ELR (cell line): ENCODE measurements at regions not wholly inside any gene's neighbourhood (a gene's known extent, or its start where the extent isn't known, plus 50 kb on each side); places are given as distances from the start of the nearest gene placed in this dataset.
"Not testable (repeated sequence)": the region's sequence is repeated elsewhere in the genome, so short reads cannot be mapped to it uniquely, and the experiment has no call there.

ENCODE experiments used
- DNase-seq: peaks from one replicate; pipeline ENCODE4 v3.0.0-alpha.2; 2015; ENCODE audit warnings: low read depth

DNA sequence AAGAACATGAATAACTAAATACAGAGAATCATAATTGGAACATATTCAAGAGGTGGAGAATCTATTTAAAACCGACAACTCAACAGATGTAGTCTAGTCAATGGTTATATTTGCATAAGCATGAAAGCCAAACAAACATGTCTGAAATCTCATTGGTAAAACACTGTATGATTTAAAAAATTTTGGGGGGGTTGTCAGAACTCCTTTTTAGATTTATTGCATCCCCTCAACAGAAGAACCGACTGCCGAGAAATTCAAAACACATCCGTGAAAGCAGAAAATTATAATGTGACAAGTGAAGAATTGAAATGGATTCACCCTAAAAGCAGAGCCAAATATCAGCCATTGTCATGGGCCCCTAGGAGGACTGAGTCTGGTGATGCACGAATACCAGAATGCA is 633.4 kb upstream of the KCNMB2 start:
- DNase-seq = no peak

DNA sequence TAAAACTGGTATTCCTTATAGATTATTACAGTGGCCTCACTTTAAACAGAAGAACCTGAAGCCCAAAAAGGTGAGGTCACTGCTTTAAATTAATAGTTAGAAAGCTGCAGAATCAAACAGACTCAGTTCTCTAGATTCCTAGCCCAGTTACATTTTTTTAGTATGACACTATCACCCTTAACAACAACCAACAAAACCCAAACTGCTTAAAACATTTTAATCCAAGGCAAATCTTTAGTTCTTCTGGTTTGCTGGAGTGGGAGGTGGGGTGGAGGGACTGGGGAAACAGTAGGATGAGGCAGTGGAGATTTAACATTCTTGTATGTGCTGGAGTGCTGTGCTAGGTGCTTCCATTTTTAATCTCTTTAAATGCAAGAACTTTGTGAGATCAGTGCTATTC is 631.6 kb upstream of the KCNMB2 start:
- DNase-seq = peak; percentile 14

- peak; percentile 36 for DNase-seq
These were observed 630.8 kb upstream of the KCNMB2 start for GRCh38 chr3:177905173-177906125.

GRCh38 chr3:177906126-177906511 is 630.1 kb upstream of the KCNMB2 start:
- peak; percentile 78 for DNase-seq

DNA sequence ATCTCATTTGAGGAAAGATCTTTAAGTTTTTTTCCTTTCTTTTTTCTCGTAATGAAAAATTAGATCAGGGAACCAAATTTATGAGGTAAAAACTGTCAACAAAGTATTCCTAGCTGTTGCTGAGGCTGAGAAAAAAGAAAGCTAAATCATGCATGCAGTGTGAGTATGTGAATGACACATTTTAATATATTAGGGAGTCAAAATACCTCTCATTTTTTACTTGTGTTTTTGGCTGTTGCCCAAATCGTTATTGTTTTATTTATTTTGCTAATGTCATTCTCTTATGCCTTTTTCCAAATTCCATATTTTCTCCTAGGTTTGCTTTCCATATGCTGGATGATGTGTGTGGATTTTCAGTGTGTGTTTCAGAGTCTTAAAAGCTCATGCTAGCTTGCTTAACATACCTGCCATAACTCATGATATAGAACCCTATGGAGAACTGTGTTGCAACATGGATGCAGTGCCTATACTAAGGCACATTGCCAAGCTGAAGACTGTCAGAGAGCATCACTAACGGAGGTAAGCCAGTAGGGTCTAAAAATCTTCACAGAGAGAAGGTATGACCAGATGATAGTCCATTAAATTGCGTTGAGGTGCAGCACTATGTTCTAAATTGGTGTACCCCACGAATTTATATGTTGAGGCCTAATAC is 629.5 kb upstream of the KCNMB2 start:
- DNase-seq = no peak

- not testable (repeated sequence) for DNase-seq
These were observed 626.7 kb upstream of the KCNMB2 start for GRCh38 chr3:177909530-177909929.

DNA sequence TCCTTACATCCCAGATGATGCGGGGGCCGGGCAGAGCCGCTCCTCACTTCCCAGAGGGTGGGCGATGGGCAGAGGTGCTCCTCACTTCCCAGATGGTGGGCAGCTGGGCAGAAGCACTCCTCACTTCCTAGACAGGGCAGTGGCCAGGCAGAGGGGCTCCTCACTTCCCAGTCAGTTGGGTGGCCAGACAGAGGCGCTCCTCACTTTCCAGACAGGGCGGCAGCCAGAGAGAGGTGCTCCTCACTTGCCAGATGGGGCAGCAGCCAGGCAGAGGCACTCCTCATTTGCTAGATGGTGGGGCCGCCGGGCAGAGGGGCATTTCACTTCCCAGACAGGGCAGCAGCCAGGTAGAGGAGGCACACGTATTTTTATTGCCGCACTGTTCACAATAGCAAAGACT is 622.0 kb upstream of the KCNMB2 start:
- DNase-seq = no peak

- DNase-seq = no peak
These were observed 619.8 kb upstream of the KCNMB2 start for GRCh38 chr3:177916461-177916860.

- no peak for DNase-seq
These were observed 618.9 kb upstream of the KCNMB2 start for GRCh38 chr3:177917234-177917861.

- DNase-seq = no peak
These were observed 615.1 kb upstream of the KCNMB2 start for GRCh38 chr3:177921153-177921552.

- no peak for DNase-seq
These were observed 612.0 kb upstream of the KCNMB2 start for GRCh38 chr3:177924261-177924660.

- peak; percentile 69 for DNase-seq
These were observed 607.9 kb upstream of the KCNMB2 start for GRCh38 chr3:177928172-177928873.

- no peak for DNase-seq
These were observed 606.9 kb upstream of the KCNMB2 start for GRCh38 chr3:177929310-177929709.

DNA sequence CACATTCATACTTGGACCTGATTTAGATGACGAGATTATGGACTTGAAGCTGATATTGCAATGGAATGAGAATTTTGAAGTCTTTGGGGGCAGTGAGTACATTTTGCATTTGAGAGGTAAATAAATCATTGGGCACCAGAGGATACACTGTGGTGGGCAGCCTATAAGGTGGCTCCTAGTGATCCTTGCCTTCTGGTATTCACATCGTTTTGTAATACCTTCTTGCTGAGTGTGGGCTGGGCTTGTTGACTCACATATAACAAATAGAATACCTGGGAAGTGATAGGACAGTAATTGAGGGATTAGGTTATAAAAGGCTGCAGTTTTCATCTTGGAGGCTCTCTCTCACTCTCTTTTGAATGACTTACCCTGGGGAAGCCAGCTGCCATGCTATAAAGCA is 605.5 kb upstream of the KCNMB2 start:
- DNase-seq = no peak

GRCh38 chr3:177931346-177931745 is 604.9 kb upstream of the KCNMB2 start:
- no peak for DNase-seq

DNA sequence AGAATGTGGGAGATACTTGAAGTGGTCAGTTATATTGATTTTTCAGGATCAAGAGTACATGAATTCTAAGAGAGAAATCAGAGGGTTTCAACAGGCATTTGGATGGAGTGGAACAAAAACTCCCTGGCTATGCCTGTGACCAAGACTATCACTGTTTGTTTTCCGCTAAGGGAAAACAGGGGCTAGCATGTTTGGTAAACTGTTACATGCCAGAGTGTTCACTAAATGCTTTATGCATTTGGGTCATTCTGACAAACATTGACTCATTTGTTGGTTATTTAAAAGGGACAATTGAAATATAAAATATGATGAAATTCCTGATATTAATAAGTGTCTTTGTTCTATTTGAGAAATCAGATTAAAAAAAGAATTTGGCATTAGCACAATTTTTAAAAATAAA is 603.9 kb upstream of the KCNMB2 start:
- DNase-seq = no peak

DNA sequence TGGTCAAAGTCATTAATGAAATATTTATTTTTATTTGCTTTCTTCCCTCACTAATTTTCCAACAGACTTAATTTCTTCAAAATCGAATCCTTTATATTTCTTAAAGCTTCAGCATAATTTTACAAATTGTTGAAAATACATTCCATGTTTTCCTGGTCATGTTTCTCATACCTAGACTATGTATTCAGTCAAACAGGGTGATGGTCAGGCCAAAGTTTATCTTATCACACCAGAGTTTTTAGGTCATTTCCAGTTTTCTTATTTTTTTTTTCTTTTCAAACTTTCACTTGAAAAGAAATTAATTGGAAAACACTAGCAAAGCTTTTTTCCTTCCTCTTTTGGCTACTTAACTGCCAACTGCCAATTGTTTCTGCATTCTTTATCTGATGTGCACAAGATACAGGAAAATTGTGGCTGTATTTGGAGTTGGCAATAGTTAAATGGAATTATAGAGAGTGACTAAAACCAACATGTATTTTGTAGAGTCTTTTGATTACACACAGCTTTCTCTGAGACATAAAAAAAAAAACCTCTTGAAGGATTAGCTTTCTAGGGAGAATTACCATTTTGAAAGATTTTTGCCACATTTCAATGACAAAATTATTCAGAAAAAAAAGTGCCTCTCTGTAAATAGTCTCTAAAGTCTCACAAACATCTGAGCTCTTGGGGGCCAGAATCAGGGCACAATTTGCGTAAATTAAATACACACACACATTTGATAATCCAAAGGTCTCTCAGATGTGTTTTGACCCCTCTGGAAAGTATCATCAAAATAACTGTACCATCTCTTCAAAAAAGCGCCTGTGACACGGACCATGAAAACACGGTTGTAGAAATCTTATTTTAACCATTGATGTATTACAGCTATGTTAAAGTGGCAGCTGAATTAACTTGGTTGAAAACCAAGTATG is 603.2 kb upstream of the KCNMB2 start:
- no peak for DNase-seq

DNA sequence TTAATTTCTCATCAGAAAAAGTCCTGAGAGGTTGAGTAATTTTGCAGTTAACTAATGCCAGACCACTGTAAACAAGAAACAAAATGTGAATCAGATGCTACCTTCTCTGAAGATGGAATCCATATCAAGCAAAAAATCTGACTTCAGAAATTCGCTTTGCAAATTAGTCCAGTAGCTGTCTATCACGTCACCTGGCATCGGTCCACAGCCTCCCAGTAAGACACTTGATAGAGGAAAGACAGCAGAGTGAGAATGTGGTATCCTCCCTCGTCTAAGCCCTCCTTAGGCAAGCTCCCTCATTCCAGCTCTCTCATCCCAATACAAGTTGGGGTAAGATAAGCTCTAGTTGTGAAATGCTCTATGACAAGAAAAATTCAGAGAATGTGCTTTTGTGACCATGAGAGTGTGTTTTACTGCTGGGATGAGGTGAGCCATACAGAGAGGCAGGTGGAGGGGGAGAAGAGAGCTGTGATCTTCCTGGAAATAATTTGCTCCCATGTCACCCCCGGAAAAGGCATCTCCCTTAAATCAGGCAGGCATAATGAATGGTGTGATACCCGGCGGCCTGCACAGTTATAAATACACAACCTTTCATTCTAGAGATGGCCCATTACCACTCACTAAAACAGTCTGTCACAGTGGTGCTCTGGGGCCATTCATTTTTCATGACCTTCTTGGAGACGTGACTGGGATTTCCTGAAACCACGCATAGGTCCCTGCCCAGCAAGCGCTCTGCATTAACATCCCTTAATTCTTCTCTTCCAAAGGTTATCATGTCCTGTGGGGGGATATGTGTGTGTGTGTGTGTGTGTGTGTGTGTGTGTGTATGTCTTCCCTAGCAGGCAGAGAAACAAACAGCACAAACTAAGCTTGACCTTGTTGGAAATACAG is 602.0 kb upstream of the KCNMB2 start:
- DNase-seq = peak; percentile 38

DNA sequence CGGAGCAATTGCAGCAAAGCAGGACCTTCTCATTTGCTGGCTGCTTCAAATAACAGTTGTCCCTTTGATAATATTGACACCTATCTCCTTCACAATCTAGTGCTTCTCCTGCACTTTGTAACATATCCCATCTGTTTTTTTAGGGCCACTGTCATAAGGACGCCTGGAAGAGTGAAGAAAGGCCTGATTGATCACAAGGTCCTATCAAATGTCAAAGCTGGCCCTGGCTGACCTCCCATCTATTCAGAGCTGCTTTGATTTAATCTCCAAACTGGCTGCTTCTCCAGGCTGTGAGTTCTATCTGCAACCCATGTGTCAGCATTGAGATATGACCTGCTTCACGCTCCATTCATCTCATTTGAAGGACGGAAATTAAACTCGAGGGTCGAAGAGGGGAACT is 601.2 kb upstream of the KCNMB2 start:
- DNase-seq = no peak

- no peak for DNase-seq
These were observed 599.5 kb upstream of the KCNMB2 start for GRCh38 chr3:177936721-177937120.
